ENCODE measurements at regions not wholly inside any gene's neighbourhood (a gene's known extent, or its start where the extent isn't known, plus 50 kb on each side); places are given as distances from the start of the nearest gene placed in this dataset.

- H3K9me3 ChIP-seq (ENCODE audit: low read depth) = no peaks in the 10 kb centered on the region
- no peak overlapping the region for H3K27ac ChIP-seq
- H3K4me1 ChIP-seq (ENCODE audit: low read depth) = no peaks in the 10 kb centered on the region
- H3K36me3 ChIP-seq = no peaks in the 10 kb centered on the region
- peak in 1 of 2 donors; percentile 73 for DNase-seq (ENCODE audit: low read depth in 1 of 2, low spot score in 1 of 2)
- H3K4me3 ChIP-seq = no peak overlapping the region
- TF ChIP-seq CTCF (IDR thresholded peaks at IDR 0.05; ENCODE audit: low read depth, low read length) = no peak
- H3K27me3 ChIP-seq = no peaks in the 10 kb centered on the region
These were observed 309.7 kb downstream of the IRS1 start for GRCh38 chr2:226489775-226490541.

- Histone ChIP-seq H3K36me3 (no peaks in the 10 kb centered on the region), H3K27me3 (no peaks in the 10 kb centered on the region), H3K27ac (no peak overlapping the region), H3K4me3 (no peak overlapping the region), H3K9me3 (ENCODE audit: low read depth) (no peaks in the 10 kb centered on the region), H3K4me1 (ENCODE audit: low read depth) (peaks cover 7% of the 10 kb centered on the region)
- TF ChIP-seq CTCF (IDR thresholded peaks at IDR 0.05; ENCODE audit: low read depth, low read length) = no peak
- DNase-seq (ENCODE audit: low read depth in 1 of 2, low spot score in 1 of 2) = no peak
These were observed 311.6 kb downstream of the IRS1 start for GRCh38 chr2:226488034-226488433.

GRCh38 chr2:226487573-226487972 lies 312.0 kb downstream of the IRS1 start:
- no peak for TF ChIP-seq CTCF (IDR thresholded peaks at IDR 0.05; ENCODE audit: low read depth, low read length)
- no peaks in the 10 kb centered on the region for H3K36me3 ChIP-seq
- H3K4me1 ChIP-seq (ENCODE audit: low read depth) = peaks cover 7% of the 10 kb centered on the region
- H3K27me3 ChIP-seq = no peaks in the 10 kb centered on the region
- DNase-seq (ENCODE audit: low read depth in 1 of 2, low spot score in 1 of 2) = no peak
- no peak overlapping the region for H3K27ac ChIP-seq
- no peaks in the 10 kb centered on the region for H3K9me3 ChIP-seq (ENCODE audit: low read depth)
- H3K4me3 ChIP-seq = no peak overlapping the region

GRCh38 chr2:226483745-226484619 lies 315.6 kb downstream of the IRS1 start:
- peaks cover 12% of the 10 kb centered on the region for H3K4me1 ChIP-seq (ENCODE audit: low read depth)
- TF ChIP-seq CTCF (IDR thresholded peaks at IDR 0.05; ENCODE audit: low read depth, low read length) = no peak
- no peaks in the 10 kb centered on the region for H3K27me3 ChIP-seq
- no peak overlapping the region for H3K27ac ChIP-seq
- no peaks in the 10 kb centered on the region for H3K36me3 ChIP-seq
- no peak overlapping the region for H3K4me3 ChIP-seq
- H3K9me3 ChIP-seq (ENCODE audit: low read depth) = no peaks in the 10 kb centered on the region
- peak; percentile 38 to 60 for DNase-seq (ENCODE audit: low read depth in 1 of 2, low spot score in 1 of 2)

GRCh38 chr2:226483143-226483542 lies 316.5 kb downstream of the IRS1 start:
- no peaks in the 10 kb centered on the region for H3K27me3 ChIP-seq
- no peaks in the 10 kb centered on the region for H3K9me3 ChIP-seq (ENCODE audit: low read depth)
- no peaks in the 10 kb centered on the region for H3K36me3 ChIP-seq
- no peak overlapping the region for H3K27ac ChIP-seq
- H3K4me1 ChIP-seq (ENCODE audit: low read depth) = peaks cover 19% of the 10 kb centered on the region
- no peak overlapping the region for H3K4me3 ChIP-seq
- no peak for DNase-seq (ENCODE audit: low read depth in 1 of 2, low spot score in 1 of 2)
- TF ChIP-seq CTCF (IDR thresholded peaks at IDR 0.05; ENCODE audit: low read depth, low read length) = no peak

All from cardiac muscle cell (in vitro differentiated cells and primary cell).